SK-N-SH treated with all-trans-retinoic acid at 6 μM for 48 hours (cell line): ENCODE measurements at regions not wholly inside any gene's neighbourhood (a gene's known extent, or its start where the extent isn't known, plus 50 kb on each side); places are given as distances from the start of the nearest gene placed in this dataset.

Experiments used
- CREB5 ChIP-seq: fragments of 250-450 bp; sonication (Bioruptor Pico); IDR thresholded peaks from 2 replicates; pipeline ENCODE4 v1.5.1; 2020; ENCODE audit warnings: low read depth, mild to moderate bottlenecking, moderate library complexity
- TF ChIP-seq, protein P1 (sequence below): fragments of 250-450 bp; sonication (Bioruptor Pico); IDR thresholded peaks from 2 replicates; pipeline ENCODE4 v1.5.0; 2020; ENCODE audit warnings: mild to moderate bottlenecking, moderate library complexity

GRCh38 chr2:14398641-14399040 lies 233.9 kb upstream of the LRATD1 start:
- TF ChIP-seq, protein P1, sequence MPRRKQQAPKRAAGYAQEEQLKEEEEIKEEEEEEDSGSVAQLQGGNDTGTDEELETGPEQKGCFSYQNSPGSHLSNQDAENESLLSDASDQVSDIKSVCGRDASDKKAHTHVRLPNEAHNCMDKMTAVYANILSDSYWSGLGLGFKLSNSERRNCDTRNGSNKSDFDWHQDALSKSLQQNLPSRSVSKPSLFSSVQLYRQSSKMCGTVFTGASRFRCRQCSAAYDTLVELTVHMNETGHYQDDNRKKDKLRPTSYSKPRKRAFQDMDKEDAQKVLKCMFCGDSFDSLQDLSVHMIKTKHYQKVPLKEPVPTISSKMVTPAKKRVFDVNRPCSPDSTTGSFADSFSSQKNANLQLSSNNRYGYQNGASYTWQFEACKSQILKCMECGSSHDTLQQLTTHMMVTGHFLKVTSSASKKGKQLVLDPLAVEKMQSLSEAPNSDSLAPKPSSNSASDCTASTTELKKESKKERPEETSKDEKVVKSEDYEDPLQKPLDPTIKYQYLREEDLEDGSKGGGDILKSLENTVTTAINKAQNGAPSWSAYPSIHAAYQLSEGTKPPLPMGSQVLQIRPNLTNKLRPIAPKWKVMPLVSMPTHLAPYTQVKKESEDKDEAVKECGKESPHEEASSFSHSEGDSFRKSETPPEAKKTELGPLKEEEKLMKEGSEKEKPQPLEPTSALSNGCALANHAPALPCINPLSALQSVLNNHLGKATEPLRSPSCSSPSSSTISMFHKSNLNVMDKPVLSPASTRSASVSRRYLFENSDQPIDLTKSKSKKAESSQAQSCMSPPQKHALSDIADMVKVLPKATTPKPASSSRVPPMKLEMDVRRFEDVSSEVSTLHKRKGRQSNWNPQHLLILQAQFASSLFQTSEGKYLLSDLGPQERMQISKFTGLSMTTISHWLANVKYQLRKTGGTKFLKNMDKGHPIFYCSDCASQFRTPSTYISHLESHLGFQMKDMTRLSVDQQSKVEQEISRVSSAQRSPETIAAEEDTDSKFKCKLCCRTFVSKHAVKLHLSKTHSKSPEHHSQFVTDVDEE (CRISPR knock-in tag), result no peak
- no peak for TF ChIP-seq CREB5 (CRISPR knock-in tag)
